Limb (tissue), 2 donors: ENCODE measurements at regions not wholly inside any gene's neighbourhood (a gene's known extent, or its start where the extent isn't known, plus 50 kb on each side); places are given as distances from the start of the nearest gene placed in this dataset.
A peak's percentile ranks its signal among the peaks of the same experiment; 100 is the strongest.

Source experiments
- DNase-seq, 2 donors: peaks; one replicate each; pipeline ENCODE4 v3.0.0-alpha.2; 2016; ENCODE audit errors: extremely low spot score in 2 of 2

DNA sequence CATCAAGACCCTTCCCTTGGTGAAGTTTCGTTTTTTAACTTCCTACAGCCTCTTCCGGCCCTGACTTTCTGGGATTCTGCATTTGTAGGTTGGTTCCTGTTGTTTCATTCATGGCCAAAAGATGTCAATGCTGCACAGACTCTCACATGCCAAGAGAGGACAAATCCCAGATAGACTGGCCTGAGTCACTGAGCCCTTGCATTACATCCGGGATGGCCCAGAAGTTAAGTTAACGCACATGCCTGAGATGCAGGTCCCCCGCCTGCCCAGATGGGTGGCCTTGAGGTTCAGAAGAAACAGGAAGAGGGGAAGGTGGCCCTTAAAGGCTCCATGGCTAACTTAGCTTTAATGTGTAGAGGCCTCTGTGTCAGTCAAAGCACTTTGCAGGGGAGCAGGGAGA is 51.6 kb upstream of the SRGAP3 start:
- no peak for DNase-seq

DNA sequence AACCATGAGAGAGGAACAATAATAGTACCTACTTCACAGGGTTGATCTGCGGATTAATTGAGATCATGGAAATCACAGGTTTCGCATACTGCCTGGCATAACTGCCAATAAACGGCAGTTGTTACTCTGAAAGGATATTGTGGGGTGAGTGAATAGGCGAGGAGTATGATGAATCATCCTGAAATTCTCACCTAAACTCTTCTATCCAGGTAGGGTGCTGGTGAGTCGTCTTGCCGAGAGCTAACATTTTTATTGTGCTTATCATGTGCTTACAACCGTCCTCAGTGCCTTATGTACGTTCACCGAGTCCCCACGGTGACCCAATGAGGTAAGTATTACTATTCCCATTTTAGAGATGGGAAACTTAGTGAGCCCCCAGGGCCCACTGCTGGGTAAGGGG is 52.4 kb upstream of the SRGAP3 start:
- no peak for DNase-seq

DNA sequence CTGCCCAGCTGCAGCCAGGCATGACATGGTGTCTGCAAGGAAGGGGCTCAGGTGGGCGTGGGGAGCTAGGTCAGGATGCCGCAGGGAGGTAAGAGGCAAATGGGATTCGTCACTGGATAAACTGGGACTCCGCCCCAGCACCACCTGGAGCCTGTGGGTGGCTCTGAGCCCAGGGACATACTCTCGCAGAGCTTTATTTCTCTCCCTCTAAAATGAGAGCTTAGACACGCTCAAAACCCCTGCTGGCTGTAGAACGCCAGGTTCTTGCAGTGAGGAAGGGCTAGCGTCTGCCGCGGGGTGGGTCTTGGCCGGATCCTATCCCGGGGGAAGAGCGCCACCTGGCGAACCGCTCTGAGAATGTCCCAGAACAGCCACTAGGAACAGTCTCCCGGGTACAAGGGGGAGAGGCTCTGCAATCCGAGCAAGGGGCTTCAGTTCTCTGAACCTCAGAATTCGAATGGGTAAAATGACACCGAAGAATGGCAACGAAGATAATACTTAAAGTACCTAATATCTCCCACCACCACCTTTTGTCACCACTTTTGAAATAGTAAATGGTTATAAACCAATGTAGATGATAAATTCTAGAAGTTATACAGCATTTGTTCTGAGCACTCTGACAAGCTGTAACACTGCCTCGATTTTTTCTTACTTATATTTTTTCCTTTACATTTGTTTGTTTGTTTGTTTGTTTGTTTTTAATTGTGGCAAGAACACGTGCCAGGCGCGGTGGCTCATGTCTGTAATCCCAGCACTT is 53.2 kb upstream of the SRGAP3 start:
- peak; percentile 93 to 94 for DNase-seq

DNA sequence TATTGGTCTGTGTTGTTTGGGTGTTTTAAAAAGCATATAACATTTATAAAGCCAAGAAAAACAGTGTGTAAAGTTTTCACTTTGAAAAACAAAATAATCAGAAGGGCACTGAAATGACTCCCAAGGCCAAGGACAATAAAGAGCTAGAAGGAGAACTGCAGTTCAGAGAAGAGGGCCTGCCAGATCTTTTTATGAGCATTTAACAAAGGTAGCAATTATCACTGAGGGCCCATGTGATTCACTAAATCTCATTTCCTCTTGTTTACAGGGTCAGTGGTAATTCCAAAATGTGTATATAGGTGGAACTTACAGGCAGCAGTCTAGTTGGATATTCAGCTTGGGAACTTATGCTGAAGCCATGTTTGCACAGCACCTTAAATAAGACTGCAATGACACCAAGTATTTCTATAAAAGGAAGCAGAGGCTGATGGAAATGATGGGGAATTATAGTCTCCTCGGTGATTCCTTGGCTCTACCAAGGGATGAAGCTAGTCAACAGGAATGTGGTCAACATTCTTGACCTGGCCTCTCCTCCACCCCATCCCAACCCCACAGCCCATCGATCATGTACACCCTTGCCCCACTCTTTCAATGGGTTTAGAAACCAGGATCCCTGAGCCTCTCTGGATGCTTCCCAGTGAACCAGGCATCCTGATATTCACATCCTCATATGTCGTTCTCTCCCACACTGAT is 54.4 kb upstream of the THUMPD3 start:
- DNase-seq, result no peak

DNA sequence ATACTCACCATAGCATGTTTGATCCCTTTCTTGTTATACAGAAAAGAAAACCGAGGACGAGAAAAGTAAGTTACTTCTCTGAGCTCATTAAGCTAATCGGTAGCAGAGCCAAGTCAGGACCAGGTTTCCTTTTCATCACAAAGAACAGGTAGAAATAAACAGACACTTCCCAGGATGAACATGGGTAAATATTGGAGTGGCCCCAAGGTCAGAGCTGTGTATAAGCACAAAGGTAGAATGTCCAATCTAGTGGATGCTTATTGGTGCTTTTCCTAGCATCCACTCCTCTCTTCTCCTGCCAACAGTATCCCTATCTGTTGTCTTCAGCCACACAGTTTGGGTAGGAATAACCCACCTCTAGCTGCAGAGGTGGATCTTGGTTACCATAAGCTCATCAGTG is 52.8 kb upstream of the THUMPD3 start:
- no peak for DNase-seq

GRCh38 chr3:9311228-9311627 is 51.6 kb upstream of the THUMPD3 start:
- DNase-seq, result no peak
